ENCODE measurements at regions not wholly inside any gene's neighbourhood (a gene's known extent, or its start where the extent isn't known, plus 50 kb on each side); places are given as distances from the start of the nearest gene placed in this dataset.

DNA sequence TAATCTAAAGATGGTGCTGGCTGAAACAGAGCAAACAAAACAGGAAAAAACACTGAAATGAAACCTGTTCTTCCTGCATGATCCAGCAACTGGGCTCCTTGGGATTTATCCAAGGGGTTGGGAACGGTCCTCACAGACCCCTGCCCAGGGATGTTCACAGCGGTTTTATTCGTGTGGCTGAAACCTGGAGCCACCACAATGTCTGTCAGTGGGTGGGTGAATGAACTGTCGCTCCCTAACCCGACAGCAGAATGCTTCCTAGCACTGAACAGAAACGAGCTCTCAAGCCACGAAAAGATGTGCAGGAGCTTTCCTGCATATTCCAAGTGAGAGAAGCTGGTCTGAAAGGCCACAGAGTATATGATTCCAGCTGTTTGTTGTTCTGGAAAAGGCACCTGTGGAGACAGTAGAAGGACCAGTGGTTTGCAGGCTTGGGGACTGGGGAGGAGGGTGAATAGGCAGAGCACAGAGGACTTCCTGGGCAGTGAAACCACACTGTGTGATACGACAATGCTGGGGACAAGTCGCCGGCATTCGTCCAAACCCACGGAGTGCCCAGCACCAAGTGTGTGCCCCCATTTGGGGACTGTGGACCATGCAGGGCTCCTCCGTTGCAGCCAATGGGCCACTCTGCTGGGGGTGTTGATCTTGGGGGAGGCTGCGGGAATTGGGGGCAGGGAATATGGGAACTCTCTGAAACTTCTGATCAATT, 73.9 kb downstream of the TEX29 start:
- DNase-seq (ENCODE audit: low spot score) (no peak), FAIRE-seq (no peak)

DNA sequence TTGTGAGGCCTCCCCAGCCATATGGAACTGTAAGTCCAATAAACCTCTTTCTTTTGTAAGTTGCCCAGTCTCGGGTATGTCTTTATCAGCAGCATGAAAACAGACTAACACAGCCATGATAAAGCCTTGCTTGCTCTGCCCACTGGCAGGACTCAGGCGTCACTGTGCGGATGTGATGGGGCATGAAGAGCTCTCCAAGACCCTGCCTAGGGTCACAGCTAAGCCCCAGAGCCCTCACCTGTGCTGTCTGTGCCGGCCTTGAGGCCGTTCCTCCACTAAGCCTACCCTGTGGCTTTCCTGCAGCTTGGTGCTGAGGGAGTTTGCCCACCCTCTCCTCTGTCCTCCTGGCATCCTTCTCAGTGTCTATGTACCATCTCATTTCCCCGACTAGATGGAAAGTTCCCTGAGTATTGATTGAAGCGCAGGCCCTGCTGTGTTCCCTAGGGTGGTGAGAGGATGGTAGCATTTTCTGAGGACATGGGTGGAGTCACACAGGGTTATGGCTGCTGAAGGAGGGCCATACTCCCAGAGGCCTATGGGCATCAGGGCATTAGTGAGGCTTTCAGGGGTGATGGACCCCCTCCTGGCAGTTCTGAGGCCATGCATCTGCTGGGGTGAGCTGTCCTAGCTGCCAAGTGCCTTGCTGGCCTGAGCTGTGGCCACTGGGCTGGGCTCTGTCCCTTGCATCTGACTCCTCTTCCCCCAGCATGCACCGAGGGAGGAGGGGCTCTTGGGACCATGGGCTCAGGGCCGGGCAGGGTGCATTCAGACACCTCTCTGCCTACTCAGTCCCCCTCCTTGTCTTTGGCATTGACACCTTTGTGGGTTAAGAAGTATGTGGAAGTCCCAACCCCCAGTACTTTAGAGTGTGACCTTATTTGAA, 75.3 kb downstream of the TEX29 start:
- DNase-seq (ENCODE audit: low spot score) (no peak), FAIRE-seq (no peak)

DNA sequence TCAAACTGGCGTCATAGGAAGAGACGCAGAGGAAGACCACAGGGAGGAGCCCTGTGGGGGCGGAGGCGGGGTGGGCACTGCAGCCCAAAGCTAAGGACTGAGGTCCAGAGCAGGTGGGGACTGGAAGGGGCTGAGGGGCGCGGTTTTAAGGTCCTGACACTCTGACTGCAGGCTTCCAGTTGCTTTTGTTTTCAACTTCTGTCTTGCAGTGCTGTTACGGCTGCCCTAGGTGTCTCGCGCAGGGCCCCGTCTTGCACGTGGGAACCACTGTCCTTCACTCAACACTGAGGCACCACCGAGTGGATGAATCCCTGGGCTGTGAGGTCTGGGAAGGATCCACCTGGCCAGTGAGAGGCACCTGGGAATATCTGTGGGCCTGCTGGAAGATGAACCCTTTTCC, 76.0 kb downstream of the TEX29 start:
- FAIRE-seq (no peak), DNase-seq (ENCODE audit: low spot score) (no peak)

DNA sequence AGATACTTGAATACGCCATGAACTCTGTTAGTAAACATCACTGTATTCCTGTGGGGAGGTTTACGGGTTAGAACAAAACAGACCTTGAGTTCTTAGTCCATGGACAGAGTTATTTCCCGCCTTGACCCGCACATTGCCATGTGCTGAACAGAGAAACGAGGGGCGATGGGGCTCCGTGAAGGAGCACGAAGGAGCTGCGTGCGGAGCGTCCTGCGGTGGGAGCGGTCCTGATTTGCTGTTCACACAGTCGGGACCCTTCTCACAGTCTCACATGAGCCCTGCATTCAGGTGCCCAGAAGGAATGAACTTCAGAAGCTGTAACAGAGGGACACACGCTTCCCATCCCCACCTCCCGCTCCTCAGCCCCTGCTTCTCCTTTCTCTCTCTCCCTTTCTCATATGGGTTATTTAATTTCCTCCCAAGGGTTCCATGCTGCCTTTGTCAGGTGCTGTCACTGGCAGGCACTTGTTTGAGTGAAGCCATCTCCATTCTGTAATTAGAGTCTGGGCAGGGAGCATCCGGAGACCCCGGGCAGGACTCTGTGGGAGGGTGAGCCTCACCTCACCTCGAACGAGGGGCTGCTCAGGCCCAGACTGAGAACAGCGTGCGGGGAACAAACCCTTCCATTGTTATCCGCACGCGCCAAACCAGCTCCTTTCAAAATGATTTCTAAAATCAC, 76.9 kb downstream of the TEX29 start:
- DNase-seq (ENCODE audit: low spot score) (no peak), FAIRE-seq (no peak)

DNA sequence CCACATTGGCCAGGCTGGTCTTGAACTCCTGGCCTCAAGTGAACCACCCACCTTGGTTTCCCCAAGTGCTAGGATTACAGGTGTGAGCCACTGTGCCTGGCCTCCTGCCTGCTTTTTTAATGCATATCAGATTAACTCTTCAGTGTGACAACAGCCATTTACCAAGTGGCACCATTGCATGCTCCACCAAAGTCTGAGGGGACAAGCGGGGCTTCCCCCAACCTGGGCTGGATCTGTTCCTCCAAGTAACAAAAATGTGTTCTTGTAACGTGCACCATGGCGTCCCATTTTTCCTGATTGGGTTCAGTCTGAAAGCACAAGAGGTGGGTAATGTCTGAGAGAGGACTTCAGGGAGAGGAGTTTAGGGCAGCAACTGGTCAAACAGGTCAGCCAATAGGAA, 77.8 kb downstream of the TEX29 start:
- FAIRE-seq, result no peak
- no peak for DNase-seq (ENCODE audit: low spot score)

DNA sequence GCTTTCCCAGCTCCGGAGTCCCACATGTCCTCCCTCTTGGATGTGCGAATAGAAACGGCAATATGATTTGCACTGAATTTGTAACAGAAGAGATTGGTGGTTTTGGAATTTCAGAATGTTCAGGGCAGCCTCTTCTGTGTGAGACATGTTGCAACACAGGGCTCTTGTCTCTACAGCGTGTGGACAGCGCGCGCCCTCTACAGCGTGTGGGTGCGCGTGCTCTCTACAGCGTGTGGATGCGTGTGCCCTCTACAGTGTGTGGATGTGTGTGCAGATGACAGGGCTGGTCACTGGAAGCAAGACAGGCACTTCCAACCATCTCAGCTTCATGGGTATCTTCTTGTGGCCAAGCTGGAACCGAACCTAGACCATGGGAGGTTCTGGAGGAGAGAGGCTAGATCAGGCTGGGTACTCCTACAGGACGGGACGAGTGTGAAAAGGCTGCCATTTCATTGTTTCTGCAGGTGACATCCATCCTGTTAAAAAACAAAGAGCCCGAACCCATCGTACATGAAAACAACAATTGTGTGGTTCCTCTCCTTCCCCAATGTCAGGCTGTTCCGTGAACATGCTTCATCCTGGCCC, 78.4 kb downstream of the TEX29 start:
- no peak for DNase-seq (ENCODE audit: low spot score)
- FAIRE-seq, result no peak

DNA sequence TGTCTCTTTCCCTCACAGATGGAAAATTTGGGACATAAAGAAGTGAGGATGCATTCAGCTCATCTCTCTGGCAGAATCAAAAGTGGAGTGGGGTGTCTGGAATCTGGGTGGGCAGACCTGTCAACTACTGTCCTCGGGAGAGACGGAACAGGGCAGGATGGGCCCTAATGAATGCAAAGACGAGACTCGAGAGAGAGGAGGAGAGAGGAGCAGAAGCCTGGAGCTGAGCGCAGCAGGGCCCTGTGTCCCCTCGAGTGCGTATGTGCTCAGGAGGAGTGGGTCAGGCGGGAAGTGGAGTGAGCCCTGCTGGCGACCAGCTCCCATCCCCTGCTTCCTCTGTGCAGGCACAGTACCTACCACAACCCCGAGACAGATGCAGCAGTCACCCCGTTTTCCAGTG, 78.9 kb downstream of the TEX29 start:
- FAIRE-seq (no peak), DNase-seq (ENCODE audit: low spot score) (no peak)

DNA sequence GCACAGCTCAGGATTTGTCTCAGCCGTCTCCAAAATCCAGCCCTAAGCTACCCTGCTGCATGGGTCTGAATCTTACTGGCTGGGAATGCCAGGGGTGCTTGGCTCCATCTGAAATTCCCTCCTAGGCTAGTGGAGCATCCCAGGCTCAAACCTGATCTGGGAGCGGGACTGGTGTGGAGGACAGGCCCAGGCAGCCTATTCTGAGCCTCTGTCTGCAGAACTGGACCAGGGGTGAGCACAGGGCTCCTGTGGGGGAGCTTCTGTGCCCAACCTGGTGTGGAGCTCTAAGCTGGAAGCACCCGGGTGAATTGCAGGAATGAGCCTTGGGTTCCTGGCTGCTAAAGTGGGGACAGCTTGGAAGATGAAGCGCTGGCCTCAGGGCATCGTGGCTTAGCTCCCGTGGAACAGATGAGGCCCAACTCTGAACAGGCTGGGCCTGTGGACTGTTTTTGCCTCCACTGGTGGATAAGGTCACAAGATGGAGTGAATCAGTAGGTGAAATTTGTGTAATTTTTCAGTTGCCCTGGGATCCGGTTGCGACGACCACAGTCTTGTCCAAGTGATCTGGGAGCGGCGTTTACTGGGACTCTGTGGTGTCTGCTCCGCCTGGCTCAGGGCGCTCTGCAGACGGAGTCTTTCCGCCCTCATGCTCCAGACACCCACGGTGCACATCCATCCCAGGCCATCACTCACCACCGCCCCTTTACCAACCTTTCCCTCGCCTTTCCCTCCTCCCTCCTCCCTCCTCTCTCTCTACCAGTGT, 79.5 kb downstream of the TEX29 start:
- FAIRE-seq, result no peak
- DNase-seq (ENCODE audit: low spot score), result no peak

DNA sequence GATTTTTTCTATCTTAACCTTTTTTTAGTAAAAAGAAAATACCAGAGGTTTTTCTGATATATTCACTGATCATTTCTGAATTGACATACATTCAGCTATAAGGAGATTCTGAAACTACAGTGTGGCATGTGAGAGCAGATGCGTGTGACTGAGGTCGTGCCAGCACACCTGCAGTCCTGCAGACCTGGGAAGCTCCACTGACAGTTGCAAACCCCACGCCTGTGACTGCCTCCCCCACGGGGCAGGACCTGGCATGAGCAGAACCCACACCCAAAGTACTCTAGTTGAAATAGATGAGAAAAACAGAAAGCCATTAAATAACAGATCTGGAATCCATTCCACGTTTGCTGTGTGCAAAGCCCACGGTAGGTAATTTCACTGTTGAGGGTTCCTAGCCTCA, 80.7 kb downstream of the TEX29 start:
- DNase-seq (ENCODE audit: low spot score), result no peak
- no peak for FAIRE-seq

DNA sequence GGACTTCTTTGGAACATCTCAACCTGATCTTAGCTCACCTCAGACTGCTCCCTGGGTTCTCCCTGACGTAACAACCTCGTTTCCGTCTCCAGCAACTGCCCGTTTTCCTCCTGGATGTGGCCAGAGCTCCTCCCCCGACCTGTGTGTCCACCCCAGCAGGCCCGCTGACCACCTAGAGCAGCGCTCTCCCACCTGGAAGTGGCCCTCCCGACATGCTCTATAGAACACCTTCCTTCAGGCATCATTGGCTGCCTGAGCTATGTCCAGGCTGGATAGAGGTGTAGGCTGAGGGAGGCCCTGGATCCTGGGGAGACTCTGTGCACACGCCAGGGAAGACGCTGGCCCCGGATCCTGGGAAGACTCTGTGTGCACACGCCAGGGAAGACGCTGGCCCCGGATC, 81.3 kb downstream of the TEX29 start:
- DNase-seq (ENCODE audit: low spot score), result no peak
- no peak for FAIRE-seq

DNA sequence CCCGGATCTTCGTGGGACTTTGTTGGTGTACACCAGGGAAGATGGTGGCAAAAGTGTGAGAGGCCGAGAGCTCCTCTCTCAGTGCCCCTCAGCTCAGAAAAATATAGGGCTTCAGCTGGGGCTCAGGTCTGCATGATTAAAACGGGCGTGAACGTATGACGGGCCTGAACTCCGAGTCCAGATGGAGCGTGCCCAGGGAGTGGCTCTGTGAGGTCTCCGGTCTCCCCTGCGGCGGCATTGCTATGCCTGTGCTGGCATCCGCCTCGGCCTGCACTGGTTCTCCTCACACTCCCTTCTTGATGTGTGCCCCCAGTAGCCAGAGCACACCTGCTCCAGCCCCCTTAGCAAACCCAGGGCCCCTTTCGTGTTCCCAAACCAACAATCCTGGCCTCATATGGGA, 82.0 kb downstream of the TEX29 start:
- FAIRE-seq (no peak), DNase-seq (ENCODE audit: low spot score) (no peak)

DNA sequence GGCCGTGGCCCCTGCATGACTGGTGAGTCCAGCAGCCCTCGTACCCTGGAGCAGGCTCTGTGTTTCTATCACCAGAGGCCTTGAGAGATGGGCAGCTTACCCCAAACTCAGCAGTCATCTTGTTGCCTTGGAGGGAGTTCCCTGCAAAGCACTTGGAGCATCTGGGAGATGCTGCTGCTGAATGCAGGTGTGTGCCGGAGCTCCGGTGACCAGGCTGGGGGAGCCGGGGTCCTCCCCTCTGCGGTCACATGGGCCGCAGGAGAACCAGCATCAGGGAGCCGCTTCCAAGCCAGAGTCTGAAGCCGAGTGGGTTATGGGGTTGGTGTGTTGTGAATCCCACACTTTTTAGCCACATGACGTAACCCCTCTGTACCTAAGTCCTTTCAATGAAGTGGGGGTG, 82.8 kb downstream of the TEX29 start:
- FAIRE-seq, result no peak
- no peak for DNase-seq (ENCODE audit: low spot score)

DNA sequence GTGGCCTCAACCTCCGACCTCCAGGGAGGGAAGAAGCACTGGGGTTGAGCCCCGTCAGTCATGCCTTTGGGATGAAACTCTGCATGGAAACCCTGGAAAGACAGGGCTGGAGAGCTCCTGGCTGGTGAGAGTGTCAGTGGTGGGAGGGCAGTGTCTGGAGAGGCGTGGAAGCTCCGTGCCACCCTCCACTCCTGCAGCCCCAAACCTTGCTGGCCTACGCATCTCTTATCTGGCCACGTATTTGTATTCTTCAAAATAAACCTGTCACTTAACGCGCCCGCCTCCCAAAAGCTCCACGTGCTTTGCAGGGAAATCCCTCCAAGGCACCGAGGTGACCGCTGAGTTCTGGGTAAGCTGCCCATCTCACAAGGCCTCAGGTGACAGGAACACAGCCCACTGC, 84.3 kb downstream of the TEX29 start:
- DNase-seq (ENCODE audit: low spot score) (no peak), FAIRE-seq (no peak)

DNA sequence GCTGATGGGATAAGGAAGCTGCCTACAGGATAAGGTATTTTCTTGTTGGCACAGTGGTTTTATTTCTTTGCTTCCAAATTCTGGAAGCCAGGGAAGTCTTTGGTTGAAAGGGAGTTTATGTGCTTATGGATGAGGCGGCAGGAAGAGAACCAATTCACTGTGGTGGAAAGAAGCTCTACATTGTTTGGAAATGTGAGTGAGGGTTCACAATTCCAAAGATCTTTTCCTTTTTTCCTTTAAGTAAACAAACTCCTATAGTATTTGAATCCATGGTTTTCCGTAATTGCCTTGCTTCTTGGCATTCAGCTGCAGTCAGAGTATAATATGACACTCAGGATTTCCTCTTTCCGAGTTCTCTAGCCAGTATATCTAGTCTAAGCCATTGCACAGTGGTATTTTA, 86.2 kb downstream of the TEX29 start:
- DNase-seq (ENCODE audit: low spot score) (no peak), FAIRE-seq (no peak)

DNA sequence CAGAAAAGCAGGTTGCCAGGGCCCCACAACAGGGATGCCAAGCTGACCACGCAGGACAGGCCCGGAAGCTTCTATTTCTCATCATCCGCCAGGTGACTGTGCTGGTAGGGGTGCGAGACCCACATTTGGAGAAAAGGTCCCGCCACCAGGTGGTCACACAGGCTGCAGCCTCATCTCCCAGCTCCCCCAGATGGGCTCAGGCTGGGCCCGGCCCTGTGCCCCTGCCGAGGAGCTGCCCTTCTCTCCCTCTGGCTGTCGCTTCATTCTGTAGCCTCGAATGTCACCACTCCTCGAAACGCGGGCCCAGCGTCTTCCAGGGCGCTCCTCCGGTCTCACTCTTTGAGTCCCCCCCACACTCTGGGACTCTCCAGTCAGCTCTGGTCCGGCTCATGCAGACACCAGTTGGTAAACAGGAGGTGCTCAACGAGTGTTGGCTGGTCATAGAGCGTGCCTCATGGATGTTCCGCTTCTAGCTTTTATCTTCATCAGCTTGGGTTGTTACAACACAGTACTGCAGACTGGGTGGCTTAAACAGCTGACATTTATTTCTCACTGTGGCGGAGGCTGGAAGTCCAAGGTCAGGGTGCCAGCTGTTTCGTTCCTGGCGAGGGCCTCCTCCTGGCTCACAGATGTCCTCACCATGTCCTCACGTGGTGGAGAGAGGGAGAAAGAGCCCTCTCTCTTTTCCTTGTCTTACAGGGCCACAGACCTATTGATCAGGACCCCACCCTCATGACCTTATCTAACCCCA, 87.1 kb downstream of the TEX29 start:
- DNase-seq (ENCODE audit: low spot score), result no peak
- no peak for FAIRE-seq

DNA sequence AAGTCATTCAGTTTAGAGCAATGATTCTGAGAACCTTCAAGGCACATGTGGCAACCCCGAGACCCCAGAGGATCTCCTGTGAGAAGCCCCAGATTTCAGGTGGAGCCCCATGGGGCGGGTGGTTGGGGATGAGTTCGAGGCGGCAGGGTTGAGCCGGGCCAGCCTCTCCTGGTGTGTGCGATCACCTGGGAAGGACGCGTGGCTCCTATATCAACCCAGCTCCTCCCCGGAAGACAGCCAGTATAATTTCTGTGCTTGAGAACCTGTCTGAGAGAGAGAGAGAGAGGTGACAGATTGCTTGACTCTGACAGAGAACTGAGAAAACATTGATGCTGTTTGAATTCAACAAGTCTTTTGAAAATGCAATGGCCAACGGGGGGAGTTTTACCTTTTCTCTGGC, 89.0 kb downstream of the TEX29 start:
- DNase-seq (ENCODE audit: low spot score) (no peak), FAIRE-seq (no peak)

DNA sequence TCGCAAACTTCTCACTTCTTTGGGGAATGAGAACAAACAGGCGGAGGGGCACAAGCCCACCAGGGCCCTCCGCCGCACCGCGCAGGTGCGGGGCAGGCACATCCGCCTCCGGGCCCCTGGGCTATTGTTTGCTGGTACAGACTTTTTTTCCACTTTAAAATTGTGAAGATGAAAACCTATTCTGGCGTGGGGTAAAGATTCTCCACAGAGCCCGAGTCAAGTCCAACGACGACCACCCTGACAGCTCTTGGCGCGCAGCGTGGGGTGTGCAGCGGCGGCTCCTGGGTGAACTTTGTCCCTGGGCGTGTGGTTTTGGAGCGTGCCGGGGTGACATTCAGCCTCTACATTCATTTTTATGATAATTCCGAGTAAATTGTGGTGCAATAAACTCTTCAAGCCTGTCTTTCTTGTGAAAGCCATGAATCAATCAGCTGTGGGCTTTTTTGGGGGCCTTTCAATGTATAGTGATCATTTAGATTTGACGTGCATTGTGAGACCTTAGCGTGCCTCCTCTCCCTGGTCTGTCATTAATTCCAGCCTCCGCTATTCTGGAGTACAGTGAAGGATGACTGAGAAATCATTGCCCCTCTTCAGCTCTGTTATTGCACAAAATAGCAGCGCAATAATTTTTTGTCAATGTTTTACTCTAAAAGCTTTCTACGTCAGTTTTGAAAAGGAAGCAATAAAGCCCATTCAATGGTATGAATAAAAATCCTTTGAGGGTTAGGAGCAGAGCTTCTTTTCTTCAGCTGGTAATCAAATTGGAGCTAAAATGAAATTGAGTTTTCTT, 90.0 kb downstream of the TEX29 start:
- DNase-seq (ENCODE audit: low spot score), result no peak

DNA sequence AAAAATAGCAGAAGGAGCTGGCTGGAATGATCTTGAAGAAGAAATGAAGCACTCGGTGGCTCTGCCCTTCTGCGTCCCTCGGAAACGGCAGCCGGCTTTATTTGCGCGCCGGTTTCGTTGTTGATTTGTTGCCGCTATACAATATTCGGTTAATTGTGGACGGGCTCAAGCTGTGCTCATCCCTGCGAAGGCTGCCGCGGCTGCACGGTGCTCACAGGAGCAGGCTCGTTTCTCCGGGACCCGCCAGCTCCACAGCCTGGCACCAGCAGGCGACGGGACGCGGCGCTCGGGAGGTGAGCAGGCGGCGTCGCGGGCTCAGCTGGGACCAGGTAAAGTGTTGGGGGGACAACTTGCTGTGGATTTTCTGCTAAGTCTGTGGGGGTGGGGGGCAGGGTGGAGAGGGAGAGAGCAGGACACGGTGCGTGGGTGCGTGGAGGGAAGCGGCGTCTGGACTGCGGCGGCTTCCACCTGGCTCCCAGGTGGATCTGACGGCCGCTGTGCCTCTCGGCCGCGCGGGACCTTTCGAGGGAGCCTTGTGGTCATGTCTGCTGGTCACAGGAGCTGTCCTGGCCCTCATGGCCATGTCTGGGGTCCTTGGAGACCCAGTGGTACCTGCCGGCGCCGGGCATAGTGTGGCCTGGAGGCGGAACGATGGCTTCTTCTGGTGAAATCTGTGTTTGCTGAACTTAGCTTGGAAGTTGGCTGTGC, 90.9 kb downstream of the TEX29 start:
- FAIRE-seq (no peak), DNase-seq (ENCODE audit: low spot score) (no peak)

More for the DNA sequence above, 90.0 kb downstream of the TEX29 start:
- FAIRE-seq, result no peak
